BJ (cell line): ENCODE measurements at regions not wholly inside any gene's neighbourhood (a gene's known extent, or its start where the extent isn't known, plus 50 kb on each side); places are given as distances from the start of the nearest gene placed in this dataset.

Experiments used
- CTCF ChIA-PET: fragments of 350-600 bp; formaldehyde crosslinking; extraction: SDS; loops from one replicate; lab custom pipeline; 2021; ENCODE audit warnings: antibody characterized with exemption, inconsistent platforms; lab: Yijun Ruan, JAX
- POLR2A ChIA-PET: fragments of 300-600 bp; sonication (Branson Sonifier 250); formaldehyde crosslinking; extraction: SDS; loops from one replicate; lab custom pipeline; 2021; ENCODE audit warnings: antibody characterized with exemption; lab: Charles Lee
- DNase-seq: peaks from one replicate; pipeline ENCODE4 v3.0.0-alpha.2; 2011; ENCODE audit warnings: low read depth
- H3K27me3 ChIP-seq: 2 replicates; pipeline ENCODE4 v1.6.0; 2011; ENCODE audit warnings: low read length; ENCODE audit not compliant: control insufficient read depth, insufficient read depth
- H3K36me3 ChIP-seq: 2 replicates; pipeline ENCODE4 v1.5.1; 2011; ENCODE audit warnings: low read length; ENCODE audit not compliant: control insufficient read depth, insufficient read depth
- H3K4me3 ChIP-seq: 2 replicates; pipeline ENCODE4 v1.5.1; 2011; ENCODE audit warnings: low read depth, mild to moderate bottlenecking, control low read depth, low read length
- CTCF ChIP-seq: IDR thresholded peaks from 2 replicates; pipeline ENCODE4 v1.5.1; 2011; ENCODE audit warnings: low read depth, mild to moderate bottlenecking, control low read depth, inconsistent platforms, low read length, moderate library complexity; ENCODE audit not compliant: insufficient read depth

GRCh38 chr7:119172043-119172442 is 947.5 kb downstream of the ANKRD7 start:
- Histone ChIP-seq H3K27me3 (no peaks in the 10 kb centered on the region), H3K36me3 (no peaks in the 10 kb centered on the region), H3K4me3 (no peak overlapping the region)
- no peak for DNase-seq
- no peak for TF ChIP-seq CTCF
- ChIA-PET CTCF (no interaction called here), POLR2A (no interaction called here)

GRCh38 chr7:119175911-119176627 is 951.6 kb downstream of the ANKRD7 start:
- POLR2A ChIA-PET = no interaction called here
- peak; percentile 47 for TF ChIP-seq CTCF
- CTCF ChIA-PET = interaction anchor here (1.0 kb wide), 1 partner anchor 24 kb away, joined by 3 read pairs; no protein-coding TSS in a partner anchor
- no peaks in the 10 kb centered on the region for H3K36me3 ChIP-seq
- no peak overlapping the region for H3K4me3 ChIP-seq
- no peak for DNase-seq
- H3K27me3 ChIP-seq = no peaks in the 10 kb centered on the region

- POLR2A ChIA-PET = no interaction called here
- TF ChIP-seq CTCF = no peak
Measured at GRCh38 chr7:119177863-119178262, 953.4 kb downstream of the ANKRD7 start.

GRCh38 chr7:119184124-119184788 is 959.8 kb downstream of the ANKRD7 start:
- DNase-seq = no peak
- TF ChIP-seq CTCF = no peak
- CTCF ChIA-PET = no interaction called here
- Histone ChIP-seq H3K4me3 (no peak overlapping the region), H3K27me3 (no peaks in the 10 kb centered on the region), H3K36me3 (no peaks in the 10 kb centered on the region)
- POLR2A ChIA-PET = no interaction called here

More at GRCh38 chr7:119177863-119178262, 953.4 kb downstream of the ANKRD7 start:
- DNase-seq = no peak
- CTCF ChIA-PET = no interaction called here
- Histone ChIP-seq H3K4me3 (no peak overlapping the region), H3K27me3 (no peaks in the 10 kb centered on the region), H3K36me3 (no peaks in the 10 kb centered on the region)

GRCh38 chr7:119196183-119196582 is 971.7 kb downstream of the ANKRD7 start:
- TF ChIP-seq CTCF = no peak
- no peak for DNase-seq
- no peaks in the 10 kb centered on the region for H3K27me3 ChIP-seq
- ChIA-PET CTCF (no interaction called here), POLR2A (no interaction called here)
- H3K4me3 ChIP-seq = no peak overlapping the region
- no peaks in the 10 kb centered on the region for H3K36me3 ChIP-seq
